ENCODE measurements at regions not wholly inside any gene's neighbourhood (a gene's known extent, or its start where the extent isn't known, plus 50 kb on each side); places are given as distances from the start of the nearest gene placed in this dataset.

- Histone ChIP-seq H3K36me3 (no peaks in the 10 kb centered on the region), H3K9me3 (no peaks in the 10 kb centered on the region), H3K27ac (no peak overlapping the region), H3K4me3 (no peak overlapping the region), H3K4me1 (no peaks in the 10 kb centered on the region), H3K27me3 (peaks cover 0 to 5% of the 10 kb centered on the region in 2 donors)
- TF ChIP-seq CTCF (IDR thresholded peaks at IDR 0.05): no peak
- ATAC-seq (no peak), DNase-seq (no peak)
- intact Hi-C loops (cut with DNase I): no loop called here
These were observed 347.4 kb downstream of the RPS24 start for GRCh38 chr10:78381107-78381506.

- Histone ChIP-seq H3K4me1 (no peaks in the 10 kb centered on the region), H3K27ac (no peak overlapping the region), H3K36me3 (no peaks in the 10 kb centered on the region), H3K27me3 (peaks cover 0 to 5% of the 10 kb centered on the region in 2 donors), H3K9me3 (no peaks in the 10 kb centered on the region), H3K4me3 (no peak overlapping the region)
- DNase-seq (no peak), ATAC-seq (no peak)
- intact Hi-C loops (cut with DNase I): no loop called here
- TF ChIP-seq CTCF (IDR thresholded peaks at IDR 0.05): no peak
These were observed 348.4 kb downstream of the RPS24 start for GRCh38 chr10:78382047-78382446.

GRCh38 chr10:78382772-78383171, 349.1 kb downstream of the RPS24 start:
- H3K4me1 ChIP-seq: no peaks in the 10 kb centered on the region
- H3K27me3 ChIP-seq: peaks cover 0 to 5% of the 10 kb centered on the region in 2 donors
- H3K9me3 ChIP-seq: no peaks in the 10 kb centered on the region
- intact Hi-C loops (cut with DNase I): no loop called here
- no peak for TF ChIP-seq CTCF (IDR thresholded peaks at IDR 0.05)
- H3K36me3 ChIP-seq: no peaks in the 10 kb centered on the region
- H3K27ac ChIP-seq: no peak overlapping the region
- DNase-seq: no peak
- H3K4me3 ChIP-seq: no peak overlapping the region
- ATAC-seq: no peak

- Histone ChIP-seq H3K27ac (no peak overlapping the region), H3K9me3 (no peaks in the 10 kb centered on the region), H3K4me3 (no peak overlapping the region), H3K27me3 (peaks cover 0 to 5% of the 10 kb centered on the region in 2 donors), H3K36me3 (no peaks in the 10 kb centered on the region), H3K4me1 (no peaks in the 10 kb centered on the region)
- no peak for DNase-seq
- ATAC-seq: no peak
- intact Hi-C loops (cut with DNase I): no loop called here
- TF ChIP-seq CTCF (IDR thresholded peaks at IDR 0.05): no peak
These were observed 349.9 kb downstream of the RPS24 start for GRCh38 chr10:78383378-78384048.

GRCh38 chr10:78384049-78384431, 350.4 kb downstream of the RPS24 start:
- no peaks in the 10 kb centered on the region for H3K9me3 ChIP-seq
- no peak for TF ChIP-seq CTCF (IDR thresholded peaks at IDR 0.05)
- no peak overlapping the region for H3K27ac ChIP-seq
- H3K4me1 ChIP-seq: no peaks in the 10 kb centered on the region
- DNase-seq: no peak
- no peak overlapping the region for H3K4me3 ChIP-seq
- ATAC-seq: no peak
- H3K36me3 ChIP-seq: no peaks in the 10 kb centered on the region
- peaks cover 0 to 5% of the 10 kb centered on the region in 2 donors for H3K27me3 ChIP-seq
- intact Hi-C loops (cut with DNase I): no loop called here

Measured in left lung (tissue), 4 donors.